ENCODE measurements at regions not wholly inside any gene's neighbourhood (a gene's known extent, or its start where the extent isn't known, plus 50 kb on each side); places are given as distances from the start of the nearest gene placed in this dataset.

- ATAC-seq, result no peak
- ChIA-PET CTCF (no interaction called here), POLR2A (no interaction called here)
- intact Hi-C loops (cut with micrococcal nuclease; ENCODE audit: unreplicated experiment) (no loop called here), in situ Hi-C loops (cut with HindIII; ENCODE audit: low pct_unique_long_range_greater_than_20kb, low sequenced_read_pairs) (no loop called here)
- no peak for TF ChIP-seq TCF7L2 (IDR thresholded peaks at IDR 0.05; ENCODE audit: low read depth, low read length)
- no peak for TF ChIP-seq POLR2AphosphoS5 (IDR thresholded peaks at IDR 0.05; ENCODE audit: low read depth, low read length)
- no peak for TF ChIP-seq SIN3A (IDR thresholded peaks at IDR 0.05; ENCODE audit: borderline replicate concordance, insufficient read depth, low read depth, low read length)
- no peak for TF ChIP-seq CTCF (IDR thresholded peaks at IDR 0.05)
- TF ChIP-seq REST (IDR thresholded peaks at IDR 0.05; ENCODE audit: insufficient read depth in 1 of 2, low read depth in 2 of 2, low read length in 1 of 2), result no peak
- Histone ChIP-seq H3K4me3 (ENCODE audit: low read depth in 2 of 2, low read length in 2 of 2) (no peak overlapping the region), H3K36me3 (ENCODE audit: control insufficient read depth, insufficient read depth, low read length) (no peaks in the 10 kb centered on the region), H3K27ac (ENCODE audit: low read length) (no peak overlapping the region), H3K4me1 (ENCODE audit: control insufficient read depth, insufficient read depth, low read length) (no peaks in the 10 kb centered on the region), H3K9me3 (ENCODE audit: control insufficient read depth, insufficient read depth, low read depth, low read length) (no peaks in the 10 kb centered on the region), H3K27me3 (ENCODE audit: control insufficient read depth, insufficient read depth, low read length) (peaks cover 33% of the 10 kb centered on the region)
- BruUV-seq (replicated peaks), result no TSS peak
- no peak for DNase-seq (ENCODE audit: low read depth, low spot score)
Measured at GRCh38 chr17:74113952-74114351, 89.5 kb upstream of the RPL38 start.

- H3K36me3 ChIP-seq (ENCODE audit: control insufficient read depth, insufficient read depth, low read length), result no peaks in the 10 kb centered on the region
- intact Hi-C loops (cut with micrococcal nuclease; ENCODE audit: unreplicated experiment) (no loop called here), in situ Hi-C loops (cut with HindIII; ENCODE audit: low pct_unique_long_range_greater_than_20kb, low sequenced_read_pairs) (no loop called here)
- H3K4me3 ChIP-seq (ENCODE audit: low read depth in 2 of 2, low read length in 2 of 2), result no peak overlapping the region
- no peak overlapping the region for H3K27ac ChIP-seq (ENCODE audit: low read length)
- no peaks in the 10 kb centered on the region for H3K9me3 ChIP-seq (ENCODE audit: control insufficient read depth, insufficient read depth, low read depth, low read length)
- POLR2A ChIA-PET, result no interaction called here
- TF ChIP-seq TCF7L2 (IDR thresholded peaks at IDR 0.05; ENCODE audit: low read depth, low read length) (no peak), POLR2AphosphoS5 (IDR thresholded peaks at IDR 0.05; ENCODE audit: low read depth, low read length) (no peak), CTCF (IDR thresholded peaks at IDR 0.05) (no peak), SIN3A (IDR thresholded peaks at IDR 0.05; ENCODE audit: borderline replicate concordance, insufficient read depth, low read depth, low read length) (no peak), REST (IDR thresholded peaks at IDR 0.05; ENCODE audit: insufficient read depth in 1 of 2, low read depth in 2 of 2, low read length in 1 of 2) (no peak)
- no peak for DNase-seq (ENCODE audit: low read depth, low spot score)
- peaks cover 33% of the 10 kb centered on the region; the same call in 1 of the 2 replicates for H3K27me3 ChIP-seq (ENCODE audit: control insufficient read depth, insufficient read depth, low read length)
- BruUV-seq (replicated peaks), result no TSS peak
- CTCF ChIA-PET, result interaction anchor here (0.5 kb wide), 1 partner anchor 140 kb away, joined by 6 read pairs; no protein-coding TSS in a partner anchor
- ATAC-seq, result no peak
- no peaks in the 10 kb centered on the region for H3K4me1 ChIP-seq (ENCODE audit: control insufficient read depth, insufficient read depth, low read length)
Measured at GRCh38 chr17:74114881-74115470, 88.5 kb upstream of the RPL38 start.

All from Panc1 (cell line).